ENCODE measurements at regions not wholly inside any gene's neighbourhood (a gene's known extent, or its start where the extent isn't known, plus 50 kb on each side); places are given as distances from the start of the nearest gene placed in this dataset.

DNA sequence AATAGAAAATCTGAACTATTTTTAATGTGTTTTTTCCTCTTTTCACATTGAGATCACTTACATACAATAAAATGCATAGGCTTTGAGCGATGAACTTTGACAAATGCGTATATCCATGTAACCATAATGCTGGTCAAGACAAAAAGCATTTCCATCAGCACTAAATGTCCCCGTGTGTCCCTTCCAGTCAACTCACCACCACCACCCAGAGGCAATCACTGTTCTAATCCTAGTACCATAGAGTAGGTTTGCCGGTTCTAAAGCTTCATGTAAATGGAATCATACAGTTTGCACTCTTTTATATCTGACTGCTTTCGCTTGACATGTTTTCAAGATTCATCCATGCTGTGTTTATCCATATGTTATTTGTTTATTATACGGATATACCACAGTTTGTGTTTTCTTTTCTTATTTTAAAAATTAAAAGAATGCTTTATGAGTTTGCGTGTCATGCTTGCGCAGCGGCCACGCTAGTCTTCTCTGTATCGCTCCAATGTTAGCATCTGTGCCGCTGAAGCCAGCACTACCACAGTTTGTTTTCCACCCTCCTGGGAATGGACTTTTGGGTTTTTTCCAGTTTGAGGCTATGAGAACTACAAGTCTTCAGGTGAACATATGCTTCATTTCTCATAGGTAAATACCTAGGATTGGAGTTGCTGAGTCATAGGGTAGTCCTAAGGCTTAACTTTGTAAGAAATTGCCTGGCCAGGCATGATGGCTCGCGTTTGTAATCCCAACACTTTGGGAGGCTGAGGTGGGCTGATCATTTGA is 197.5 kb upstream of the CHAC2 start:
- no peak overlapping the region for H3K4me3 Mint-ChIP-seq
- no peak for DNase-seq
- TF ChIP-seq, protein P1, sequence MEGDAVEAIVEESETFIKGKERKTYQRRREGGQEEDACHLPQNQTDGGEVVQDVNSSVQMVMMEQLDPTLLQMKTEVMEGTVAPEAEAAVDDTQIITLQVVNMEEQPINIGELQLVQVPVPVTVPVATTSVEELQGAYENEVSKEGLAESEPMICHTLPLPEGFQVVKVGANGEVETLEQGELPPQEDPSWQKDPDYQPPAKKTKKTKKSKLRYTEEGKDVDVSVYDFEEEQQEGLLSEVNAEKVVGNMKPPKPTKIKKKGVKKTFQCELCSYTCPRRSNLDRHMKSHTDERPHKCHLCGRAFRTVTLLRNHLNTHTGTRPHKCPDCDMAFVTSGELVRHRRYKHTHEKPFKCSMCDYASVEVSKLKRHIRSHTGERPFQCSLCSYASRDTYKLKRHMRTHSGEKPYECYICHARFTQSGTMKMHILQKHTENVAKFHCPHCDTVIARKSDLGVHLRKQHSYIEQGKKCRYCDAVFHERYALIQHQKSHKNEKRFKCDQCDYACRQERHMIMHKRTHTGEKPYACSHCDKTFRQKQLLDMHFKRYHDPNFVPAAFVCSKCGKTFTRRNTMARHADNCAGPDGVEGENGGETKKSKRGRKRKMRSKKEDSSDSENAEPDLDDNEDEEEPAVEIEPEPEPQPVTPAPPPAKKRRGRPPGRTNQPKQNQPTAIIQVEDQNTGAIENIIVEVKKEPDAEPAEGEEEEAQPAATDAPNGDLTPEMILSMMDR (IDR thresholded peaks at IDR 0.05): no peak

DNA sequence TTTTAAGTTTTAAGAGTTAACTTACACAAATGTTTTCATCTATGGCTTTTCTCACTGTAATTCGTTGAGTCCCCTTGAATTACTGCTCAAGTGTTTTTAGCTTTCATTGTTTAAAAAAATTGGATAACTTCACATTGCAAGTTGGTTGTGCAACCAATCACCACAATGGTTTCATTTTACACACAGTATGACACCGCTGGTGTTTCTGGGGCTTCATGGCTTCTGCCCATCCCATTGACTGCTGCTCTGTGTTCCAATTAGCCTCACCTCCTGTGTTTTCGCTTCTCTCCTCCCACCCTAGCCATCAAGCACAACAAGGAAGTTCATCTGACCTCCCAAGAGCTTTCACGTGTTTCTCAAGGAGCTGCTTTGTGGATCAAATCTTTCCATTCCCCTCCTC is 199.1 kb upstream of the CHAC2 start:
- H3K36me3 Mint-ChIP-seq (ENCODE audit: low read depth): no peaks in the 10 kb centered on the region
- peaks cover 16% of the 10 kb centered on the region for H3K4me1 Mint-ChIP-seq (ENCODE audit: low read depth)
- TF ChIP-seq, protein P1 (IDR thresholded peaks at IDR 0.05): no peak
- peak overlapping the region; percentile 87 for H3K4me3 Mint-ChIP-seq
- peak overlapping the region; percentile 17; the same call in 1 of the 2 replicates for H3K27ac Mint-ChIP-seq
- no peaks in the 10 kb centered on the region; the same call in 1 of the 2 replicates for H3K9me3 Mint-ChIP-seq
- peak; percentile 6 for DNase-seq
- H3K27me3 Mint-ChIP-seq (ENCODE audit: insufficient read depth): peaks cover 5% of the 10 kb centered on the region; the same call in 1 of the 2 replicates

More for the DNA sequence above, 197.5 kb upstream of the CHAC2 start:
- H3K27ac Mint-ChIP-seq: no peak overlapping the region
- H3K9me3 Mint-ChIP-seq: no peaks in the 10 kb centered on the region
- peaks cover 10% of the 10 kb centered on the region; the same call in 1 of the 2 replicates for H3K27me3 Mint-ChIP-seq (ENCODE audit: insufficient read depth)
- peaks cover 17% of the 10 kb centered on the region for H3K4me1 Mint-ChIP-seq (ENCODE audit: low read depth)
- H3K36me3 Mint-ChIP-seq (ENCODE audit: low read depth): no peaks in the 10 kb centered on the region

DNA sequence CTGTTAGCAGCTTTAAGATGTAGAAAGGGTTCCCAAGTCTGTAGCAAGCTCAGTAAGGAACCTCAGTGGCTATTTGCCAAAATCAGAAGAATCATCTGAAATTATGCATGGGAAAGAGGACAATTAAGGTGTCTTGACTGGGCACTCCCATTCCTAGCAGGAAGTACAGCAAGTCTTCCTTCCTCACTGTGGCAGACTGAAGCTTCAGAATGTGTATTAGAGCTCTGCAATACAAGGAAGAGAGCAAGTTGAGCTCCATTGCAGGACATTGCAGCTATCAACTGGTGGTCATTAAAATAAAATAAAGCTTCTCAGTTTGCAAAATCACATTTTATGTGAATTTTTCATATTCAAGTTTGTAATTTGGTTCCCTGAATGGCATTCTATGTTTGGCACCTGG is 200.5 kb upstream of the CHAC2 start:
- H3K36me3 Mint-ChIP-seq (ENCODE audit: low read depth): no peaks in the 10 kb centered on the region
- TF ChIP-seq, protein P1 (IDR thresholded peaks at IDR 0.05): no peak
- no peak overlapping the region for H3K27ac Mint-ChIP-seq
- no peak overlapping the region; the same call in 1 of the 2 replicates for H3K4me3 Mint-ChIP-seq
- H3K9me3 Mint-ChIP-seq: no peaks in the 10 kb centered on the region; the same call in 1 of the 2 replicates
- H3K27me3 Mint-ChIP-seq (ENCODE audit: insufficient read depth): peaks cover 7% of the 10 kb centered on the region; the same call in 1 of the 2 replicates
- DNase-seq: no peak
- H3K4me1 Mint-ChIP-seq (ENCODE audit: low read depth): peaks cover 16% of the 10 kb centered on the region

DNA sequence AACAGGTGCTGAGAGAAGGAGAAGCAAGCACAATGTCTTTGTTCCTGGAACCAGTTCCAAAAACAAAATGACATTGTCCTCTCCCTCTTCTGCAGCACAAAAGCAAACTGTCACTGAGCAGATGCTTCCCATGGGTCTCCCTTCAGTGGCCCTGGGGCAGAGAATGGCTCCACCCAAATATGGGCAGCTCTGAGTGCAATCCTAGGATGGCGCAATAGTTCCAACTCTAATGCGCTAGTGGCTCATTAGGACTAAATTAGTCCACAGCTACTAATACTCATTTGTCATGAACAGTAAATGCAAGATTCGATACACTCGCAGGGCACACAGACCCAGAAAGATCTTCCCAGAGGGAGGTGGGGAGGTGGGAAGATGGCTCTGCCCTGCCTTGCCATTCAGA is 205.2 kb upstream of the CHAC2 start:
- TF ChIP-seq, protein P1 (IDR thresholded peaks at IDR 0.05): no peak
- Mint-ChIP-seq H3K36me3 (ENCODE audit: low read depth) (no peaks in the 10 kb centered on the region), H3K4me3 (no peak overlapping the region), H3K27me3 (ENCODE audit: insufficient read depth) (peaks cover 5% of the 10 kb centered on the region; the same call in 1 of the 2 replicates), H3K9me3 (peaks cover 1% of the 10 kb centered on the region; the same call in 1 of the 2 replicates), H3K27ac (no peak overlapping the region), H3K4me1 (ENCODE audit: low read depth) (no peaks in the 10 kb centered on the region; the same call in 1 of the 2 replicates)
- no peak for DNase-seq

DNA sequence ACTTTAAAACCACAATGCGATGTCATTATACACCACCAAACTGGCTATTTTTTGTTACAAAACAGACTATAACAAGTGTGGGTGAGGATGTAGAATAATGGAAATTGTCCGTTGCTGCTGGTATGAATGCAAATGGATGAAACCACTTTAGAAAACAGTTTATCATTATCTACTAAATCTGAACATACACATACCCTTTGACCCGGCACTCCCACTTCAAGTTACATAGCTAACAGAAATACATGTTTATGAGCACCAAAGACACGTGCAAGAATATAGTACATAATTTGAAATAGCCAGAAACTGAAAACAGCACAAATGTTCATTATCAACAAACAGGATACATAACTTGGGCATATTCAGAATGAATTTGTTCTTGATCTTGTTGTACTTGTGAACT is 206.4 kb upstream of the CHAC2 start:
- peaks cover 7% of the 10 kb centered on the region; the same call in 1 of the 2 replicates for H3K9me3 Mint-ChIP-seq
- TF ChIP-seq, protein P1 (IDR thresholded peaks at IDR 0.05): no peak
- no peak for DNase-seq
- H3K27ac Mint-ChIP-seq: no peak overlapping the region
- peaks cover 4% of the 10 kb centered on the region; the same call in 1 of the 2 replicates for H3K36me3 Mint-ChIP-seq (ENCODE audit: low read depth)
- H3K27me3 Mint-ChIP-seq (ENCODE audit: insufficient read depth): peaks cover 2% of the 10 kb centered on the region; the same call in 1 of the 2 replicates
- no peaks in the 10 kb centered on the region for H3K4me1 Mint-ChIP-seq (ENCODE audit: low read depth)
- H3K4me3 Mint-ChIP-seq: no peak overlapping the region

Measured in HFFc6 (cell line).